Coronary artery (tissue), 2 donors: ENCODE measurements at regions not wholly inside any gene's neighbourhood (a gene's known extent, or its start where the extent isn't known, plus 50 kb on each side); places are given as distances from the start of the nearest gene placed in this dataset.
"Not testable (repeated sequence)": the region's sequence is repeated elsewhere in the genome, so short reads cannot be mapped to it uniquely, and the experiment has no call there.

Source experiments
- DNase-seq: peaks from one replicate; pipeline ENCODE4 v3.0.0-alpha.2; 2017; ENCODE audit warnings: low spot score
- H3K27ac ChIP-seq, 2 donors: fragments of 200-600 bp; sonication (generic); one replicate each; pipeline ENCODE4 v1.5.1; 2016 to 2019
- H3K4me3 ChIP-seq: fragments of 200-600 bp; sonication (generic); 2 replicates; pipeline ENCODE4 v1.5.1; 2016; ENCODE audit warnings: mild to moderate bottlenecking, moderate library complexity
- TF ChIP-seq, protein P1 (sequence below): fragments of 200-600 bp; sonication (generic); IDR thresholded peaks from one replicate; pipeline ENCODE4 v1.5.1; 2019; ENCODE audit warnings: antibody characterized with exemption

DNA sequence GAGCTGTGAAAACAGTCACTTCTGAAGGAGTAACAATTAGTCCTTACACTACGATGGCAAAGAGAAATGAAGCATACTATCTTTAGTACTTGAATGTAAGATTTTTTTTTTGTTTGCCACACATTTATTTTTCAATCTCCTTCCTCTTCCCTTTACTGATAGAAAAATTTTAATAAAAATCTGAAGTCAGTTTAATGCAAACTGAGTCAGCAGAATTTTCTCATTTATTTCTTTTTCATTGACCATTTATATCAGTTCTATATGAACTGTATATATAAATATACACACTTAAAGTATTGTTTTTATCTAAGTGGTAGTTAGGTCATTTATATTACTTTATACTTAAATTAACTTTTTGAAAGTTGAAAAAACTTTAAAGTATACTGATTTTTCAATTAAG lies 1009.1 kb upstream of the SPRY2 start:
- no peak for DNase-seq
- TF ChIP-seq, protein P1, sequence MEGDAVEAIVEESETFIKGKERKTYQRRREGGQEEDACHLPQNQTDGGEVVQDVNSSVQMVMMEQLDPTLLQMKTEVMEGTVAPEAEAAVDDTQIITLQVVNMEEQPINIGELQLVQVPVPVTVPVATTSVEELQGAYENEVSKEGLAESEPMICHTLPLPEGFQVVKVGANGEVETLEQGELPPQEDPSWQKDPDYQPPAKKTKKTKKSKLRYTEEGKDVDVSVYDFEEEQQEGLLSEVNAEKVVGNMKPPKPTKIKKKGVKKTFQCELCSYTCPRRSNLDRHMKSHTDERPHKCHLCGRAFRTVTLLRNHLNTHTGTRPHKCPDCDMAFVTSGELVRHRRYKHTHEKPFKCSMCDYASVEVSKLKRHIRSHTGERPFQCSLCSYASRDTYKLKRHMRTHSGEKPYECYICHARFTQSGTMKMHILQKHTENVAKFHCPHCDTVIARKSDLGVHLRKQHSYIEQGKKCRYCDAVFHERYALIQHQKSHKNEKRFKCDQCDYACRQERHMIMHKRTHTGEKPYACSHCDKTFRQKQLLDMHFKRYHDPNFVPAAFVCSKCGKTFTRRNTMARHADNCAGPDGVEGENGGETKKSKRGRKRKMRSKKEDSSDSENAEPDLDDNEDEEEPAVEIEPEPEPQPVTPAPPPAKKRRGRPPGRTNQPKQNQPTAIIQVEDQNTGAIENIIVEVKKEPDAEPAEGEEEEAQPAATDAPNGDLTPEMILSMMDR, result no peak
- no peak overlapping the region for H3K4me3 ChIP-seq
- H3K27ac ChIP-seq, result no peak overlapping the region

DNA sequence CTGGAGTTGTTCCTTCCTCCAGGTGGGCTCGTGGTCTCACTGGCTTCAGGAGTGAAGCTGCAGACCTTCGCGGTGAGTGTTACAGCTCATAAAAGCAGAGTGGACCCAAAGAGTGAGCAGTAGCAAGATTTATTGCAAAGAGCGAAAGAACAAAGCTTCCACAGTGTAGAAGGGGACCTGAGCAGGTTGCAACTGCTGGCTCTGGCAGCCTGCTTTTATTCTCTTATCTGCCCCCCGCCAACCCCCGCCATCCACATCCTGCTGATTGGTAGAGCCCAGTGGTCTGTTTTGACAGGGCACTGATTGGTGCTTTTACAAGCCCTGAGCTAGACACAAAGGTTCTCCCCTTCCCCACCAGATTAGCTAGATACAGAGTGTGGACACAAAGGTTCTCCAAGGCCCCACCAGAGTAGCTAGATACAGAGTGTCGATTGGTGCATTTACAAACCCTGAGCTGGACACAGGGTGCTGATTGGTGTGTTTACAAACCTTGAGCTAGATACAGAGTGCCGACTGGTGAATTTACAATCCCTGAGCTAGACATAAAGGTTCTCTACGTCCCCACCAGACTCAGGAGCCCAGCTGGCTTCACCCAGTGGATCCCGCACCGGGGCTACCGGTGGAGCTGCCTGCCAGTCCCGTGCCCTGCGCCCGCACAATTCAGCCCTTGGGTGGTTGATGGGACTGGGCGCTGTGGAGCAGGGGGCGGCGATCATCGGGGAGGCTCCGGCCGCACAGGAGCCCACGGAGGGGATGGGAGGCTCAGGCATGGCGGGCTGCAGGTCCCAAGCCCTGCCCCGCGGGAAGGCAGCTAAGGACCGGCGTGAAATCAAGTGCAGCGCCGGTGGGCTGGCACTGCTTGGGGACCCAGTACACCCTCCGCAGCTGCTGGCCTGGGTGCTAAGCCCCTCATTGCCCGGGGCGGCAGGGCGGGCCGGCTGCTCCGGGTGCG lies 999.5 kb upstream of the SPRY2 start:
- DNase-seq, H3K4me3 ChIP-seq, H3K27ac ChIP-seq: not testable (repeated sequence)

DNA sequence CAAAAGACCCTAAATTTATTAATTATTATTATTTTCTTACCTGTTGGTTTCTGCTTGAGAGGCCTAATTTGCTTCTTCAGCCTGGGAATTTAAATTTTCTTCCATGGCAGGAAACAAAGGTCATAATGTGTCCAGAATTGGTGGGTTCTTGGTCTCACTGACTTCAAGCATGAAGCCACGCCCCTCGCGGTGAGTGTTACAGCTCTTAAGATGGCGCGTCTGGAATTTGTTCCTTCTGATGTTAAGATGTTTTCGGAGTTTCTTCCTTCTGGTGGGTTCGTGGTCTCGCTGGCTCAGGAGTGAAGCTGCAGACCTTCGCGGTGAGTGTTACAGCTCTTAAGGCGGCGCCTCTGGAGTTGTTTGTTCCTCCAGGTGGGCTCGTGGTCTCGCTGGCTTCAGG lies 998.7 kb upstream of the SPRY2 start:
- not testable (repeated sequence) for H3K4me3 ChIP-seq, H3K27ac ChIP-seq, DNase-seq

DNA sequence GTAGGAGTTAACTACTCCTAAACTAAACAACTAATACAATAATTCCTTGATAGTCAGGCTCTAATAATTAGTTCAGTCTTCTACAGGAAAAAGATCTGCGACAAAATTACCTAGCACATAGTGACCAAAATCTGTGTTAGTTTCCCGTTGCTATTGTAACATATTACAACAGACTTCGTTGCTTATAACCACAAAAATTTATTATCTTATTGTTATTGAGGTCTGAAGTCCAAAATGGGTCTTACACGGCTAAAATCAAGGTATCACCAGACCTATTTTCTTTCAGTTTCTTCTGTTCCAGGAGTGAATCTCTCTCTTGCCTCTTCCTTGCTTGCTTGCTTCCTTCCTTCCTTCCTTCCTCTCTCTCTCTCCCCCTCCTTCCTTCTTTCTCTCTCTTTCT lies 993.6 kb upstream of the SPRY2 start:
- no peak overlapping the region for H3K4me3 ChIP-seq
- no peak overlapping the region for H3K27ac ChIP-seq
- TF ChIP-seq, protein P1, result no peak
- no peak for DNase-seq

DNA sequence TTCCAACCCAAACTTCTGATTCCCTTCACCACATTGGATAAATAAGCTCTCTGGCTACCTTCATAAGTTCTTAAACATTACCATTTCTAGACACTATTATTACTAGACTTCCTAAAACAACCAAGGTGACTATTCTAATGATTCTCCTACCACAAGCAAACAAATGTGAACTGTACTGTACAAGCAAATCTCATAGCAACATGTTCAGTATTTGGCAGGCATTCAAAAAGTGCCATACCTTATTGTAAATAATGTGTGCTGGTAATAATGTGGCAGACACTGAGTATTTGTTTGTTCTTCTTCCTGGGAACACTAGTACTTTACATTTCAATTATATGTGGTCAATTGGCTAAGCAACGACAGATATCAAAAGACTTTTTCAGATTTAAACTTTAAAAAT lies 986.0 kb upstream of the SPRY2 start:
- Histone ChIP-seq H3K4me3 (no peak overlapping the region), H3K27ac (no peak overlapping the region)
- no peak for DNase-seq
- TF ChIP-seq, protein P1, result no peak

DNA sequence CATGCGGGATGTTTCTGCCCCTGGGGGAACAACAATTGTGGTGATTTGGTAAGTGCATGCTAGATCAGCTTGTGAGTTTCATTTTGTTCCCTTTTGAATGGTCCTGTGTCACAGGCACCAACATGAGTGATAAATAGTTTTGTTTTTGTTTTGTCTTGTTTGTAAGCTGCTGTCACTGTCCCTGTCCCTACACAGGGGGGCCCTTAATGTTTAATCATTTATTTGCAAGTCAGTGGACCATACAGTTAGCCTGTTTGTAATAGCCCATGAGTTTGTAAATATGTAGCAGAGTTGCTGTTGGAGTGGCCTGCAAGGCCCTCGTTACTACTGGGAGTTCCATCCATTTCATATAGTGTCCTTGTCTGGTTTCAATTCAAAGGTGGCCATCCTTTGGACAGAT lies 979.6 kb upstream of the SPRY2 start:
- H3K27ac ChIP-seq, result no peak overlapping the region
- DNase-seq, result no peak
- TF ChIP-seq, protein P1, result no peak
- no peak overlapping the region for H3K4me3 ChIP-seq

DNA sequence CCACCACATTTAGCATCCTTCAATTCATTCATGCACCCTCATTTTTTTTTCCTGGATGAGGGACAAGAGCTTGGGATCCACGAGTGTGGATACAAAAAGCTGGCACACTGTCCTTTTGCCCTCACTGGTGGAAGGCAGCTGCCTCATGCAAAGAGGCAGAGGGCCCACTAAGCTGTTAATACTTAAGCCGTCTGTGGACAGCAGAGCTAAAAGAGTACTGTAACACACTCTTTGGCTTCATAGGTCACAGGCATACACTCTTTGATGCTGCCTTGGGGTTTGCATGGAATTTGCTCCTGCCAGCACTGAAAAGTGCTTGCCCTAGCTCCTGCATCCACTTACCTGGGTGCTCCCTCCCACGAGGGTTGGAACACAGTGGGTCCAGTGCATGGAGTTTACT lies 978.4 kb upstream of the SPRY2 start:
- TF ChIP-seq, protein P1, result no peak
- Histone ChIP-seq H3K4me3 (no peak overlapping the region), H3K27ac (no peak overlapping the region)
- DNase-seq, result no peak

DNA sequence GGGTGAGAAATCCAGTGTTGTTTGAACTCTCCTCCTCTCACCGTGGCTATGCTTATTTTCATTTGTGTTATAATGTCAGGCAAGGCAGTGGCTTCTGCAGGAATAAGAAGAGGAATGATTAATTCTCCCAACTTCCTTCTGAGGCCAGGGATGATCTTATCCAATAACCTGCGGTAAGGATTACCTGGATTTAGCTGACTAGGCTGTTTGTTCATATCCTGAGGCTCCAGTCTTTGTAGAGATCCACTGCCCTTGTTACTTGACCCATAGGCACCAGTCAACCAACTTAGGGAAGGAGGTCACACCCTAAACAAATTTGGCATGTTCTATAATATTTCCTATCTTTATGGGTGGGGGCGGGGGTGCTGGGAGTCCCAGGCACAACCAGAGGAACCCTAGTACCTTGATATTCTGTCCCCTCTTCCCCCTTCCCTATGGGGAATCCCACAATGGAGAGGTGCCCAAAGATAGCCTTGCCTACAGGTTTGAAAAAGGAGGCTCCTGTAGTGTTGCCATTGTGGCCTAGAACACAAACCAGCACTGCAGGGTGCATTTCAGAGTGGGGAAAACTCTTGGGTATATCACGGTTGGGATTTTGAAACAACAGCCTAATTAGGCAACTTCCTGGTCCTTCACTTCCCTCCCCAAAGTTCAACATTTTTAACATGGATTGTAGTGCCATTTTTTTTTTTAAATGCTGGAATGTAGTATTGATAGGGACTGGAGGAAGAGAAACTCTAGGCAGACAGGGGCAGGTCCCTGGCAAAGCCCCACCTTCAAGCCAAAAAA lies 977.5 kb upstream of the SPRY2 start:
- Histone ChIP-seq H3K4me3 (no peak overlapping the region), H3K27ac (no peak overlapping the region)
- no peak for DNase-seq
- TF ChIP-seq, protein P1, result no peak
